Cardiac muscle cell (in vitro differentiated cells and primary cell): ENCODE measurements at regions not wholly inside any gene's neighbourhood (a gene's known extent, or its start where the extent isn't known, plus 50 kb on each side); places are given as distances from the start of the nearest gene placed in this dataset.
"Not testable (repeated sequence)": the region's sequence is repeated elsewhere in the genome, so short reads cannot be mapped to it uniquely, and the experiment has no call there.

Experiments used
- DNase-seq, 2 donors: peaks; one replicate each; pipeline versions ENCODE4 v3.0.0 to v3.0.0-alpha.2; 2010 to 2017; ENCODE audit warnings: low read depth in 1 of 2, low spot score in 1 of 2
- H3K27ac ChIP-seq: fragments of 200-600 bp; sonication (generic); 2 replicates; pipeline ENCODE4 v1.5.1; 2016
- H3K27me3 ChIP-seq: fragments of 200-600 bp; sonication (generic); 2 replicates; pipeline ENCODE4 v1.6.0; 2016; ENCODE audit warnings: control low read depth
- H3K36me3 ChIP-seq: fragments of 200-600 bp; sonication (generic); 2 replicates; pipeline ENCODE4 v1.5.1; 2016; ENCODE audit warnings: control low read depth
- H3K4me1 ChIP-seq: fragments of 200-600 bp; sonication (generic); 2 replicates; pipeline ENCODE4 v1.8.1; 2017; ENCODE audit warnings: low read depth, mild to moderate bottlenecking, mixed run types
- H3K4me3 ChIP-seq: fragments of 200-600 bp; sonication (generic); 2 replicates; pipeline ENCODE4 v1.5.1; 2016; ENCODE audit warnings: mild to moderate bottlenecking
- H3K9me3 ChIP-seq: fragments of 200-600 bp; sonication (generic); 2 replicates; pipeline ENCODE4 v1.5.1; 2017; ENCODE audit warnings: low read depth, mild to moderate bottlenecking, control low read depth

DNA sequence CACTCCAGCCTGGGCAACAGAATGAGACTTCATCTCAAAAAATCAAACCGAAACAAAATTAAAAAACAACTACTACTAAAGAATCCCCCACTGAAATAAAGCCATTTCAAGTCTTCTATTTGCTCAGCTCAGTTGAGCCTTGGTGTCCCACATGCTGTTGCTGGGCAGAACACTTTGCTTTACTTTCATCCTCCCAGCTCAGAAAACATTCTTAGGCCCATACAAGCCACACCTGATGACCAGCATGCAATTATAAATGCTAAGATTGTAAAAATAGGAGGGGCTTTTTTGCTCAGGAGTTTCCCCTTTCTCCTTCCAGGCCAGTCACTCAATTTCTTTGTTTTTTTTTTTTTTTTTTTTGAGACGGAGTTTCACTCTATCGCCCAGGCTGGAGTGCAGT lies 94.6 kb upstream of the PRSS12 start:
- not testable (repeated sequence) for DNase-seq, H3K9me3 ChIP-seq, H3K4me3 ChIP-seq, H3K4me1 ChIP-seq, H3K36me3 ChIP-seq, H3K27ac ChIP-seq, H3K27me3 ChIP-seq

DNA sequence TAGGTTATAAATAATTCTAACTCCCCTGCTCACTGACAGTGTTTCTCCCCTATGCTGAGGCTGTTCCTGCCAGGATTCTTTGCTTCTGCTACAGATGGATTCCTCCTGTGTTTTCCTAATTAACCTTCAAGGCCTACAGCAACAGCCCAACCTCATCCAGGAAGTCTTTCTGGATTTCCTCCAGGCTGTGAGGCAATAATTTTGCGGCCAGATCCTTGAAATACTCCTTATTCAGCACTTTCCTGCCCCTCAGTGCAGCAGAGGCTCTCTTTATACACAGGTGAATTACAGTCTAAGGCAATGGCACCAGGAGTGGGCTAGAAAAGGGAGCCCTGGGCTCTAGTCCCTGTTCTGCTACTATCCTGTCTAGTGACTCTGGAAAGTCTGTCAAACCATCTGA lies 102.1 kb upstream of the PRSS12 start:
- not testable (repeated sequence) for H3K27ac ChIP-seq, H3K4me1 ChIP-seq, H3K27me3 ChIP-seq, H3K4me3 ChIP-seq, H3K9me3 ChIP-seq, H3K36me3 ChIP-seq
- peak in 1 of 2 donors; percentile 9 for DNase-seq

DNA sequence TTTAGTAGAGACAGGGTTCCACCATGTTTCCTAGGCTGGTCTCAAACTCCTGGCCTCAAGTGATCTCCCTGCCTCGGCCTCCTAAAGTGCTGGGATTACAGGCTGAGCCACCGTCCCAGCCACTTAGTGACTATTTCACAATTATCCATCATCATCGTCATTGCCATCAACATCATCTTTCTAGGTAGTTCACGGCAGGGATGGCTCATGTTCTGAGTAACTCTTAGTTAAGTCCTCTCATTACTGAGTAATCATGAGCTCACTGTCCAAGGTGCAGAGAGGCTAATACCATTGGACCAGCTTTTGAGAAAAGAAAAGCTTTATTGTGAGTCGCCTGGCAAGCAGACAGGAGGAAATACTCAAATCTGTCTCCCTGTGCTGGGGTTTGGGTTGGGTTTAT lies 108.6 kb upstream of the PRSS12 start:
- not testable (repeated sequence) for H3K27ac ChIP-seq, H3K27me3 ChIP-seq, H3K4me1 ChIP-seq, H3K9me3 ChIP-seq, H3K36me3 ChIP-seq, H3K4me3 ChIP-seq, DNase-seq

DNA sequence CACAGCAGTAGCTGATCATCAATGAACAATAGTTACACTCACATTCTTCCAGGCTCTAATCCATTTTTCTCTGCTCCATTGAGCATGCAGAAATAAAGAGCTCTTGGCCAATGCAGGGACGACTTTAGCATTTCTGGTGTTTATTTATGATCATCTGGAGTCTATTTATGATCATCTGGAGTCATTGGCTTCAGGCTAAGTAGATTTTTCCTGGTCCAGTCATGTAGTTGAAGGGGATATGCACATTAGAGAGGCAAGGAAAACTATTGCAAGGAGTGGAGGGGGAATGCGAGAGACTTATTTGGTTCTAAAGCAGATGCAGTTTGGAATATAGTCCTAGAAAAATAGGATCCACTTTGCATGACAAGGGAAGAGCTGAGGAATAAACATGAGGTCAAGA lies 113.0 kb upstream of the PRSS12 start:
- not testable (repeated sequence) for H3K4me1 ChIP-seq, H3K36me3 ChIP-seq, H3K9me3 ChIP-seq, H3K27ac ChIP-seq, H3K4me3 ChIP-seq, DNase-seq, H3K27me3 ChIP-seq

DNA sequence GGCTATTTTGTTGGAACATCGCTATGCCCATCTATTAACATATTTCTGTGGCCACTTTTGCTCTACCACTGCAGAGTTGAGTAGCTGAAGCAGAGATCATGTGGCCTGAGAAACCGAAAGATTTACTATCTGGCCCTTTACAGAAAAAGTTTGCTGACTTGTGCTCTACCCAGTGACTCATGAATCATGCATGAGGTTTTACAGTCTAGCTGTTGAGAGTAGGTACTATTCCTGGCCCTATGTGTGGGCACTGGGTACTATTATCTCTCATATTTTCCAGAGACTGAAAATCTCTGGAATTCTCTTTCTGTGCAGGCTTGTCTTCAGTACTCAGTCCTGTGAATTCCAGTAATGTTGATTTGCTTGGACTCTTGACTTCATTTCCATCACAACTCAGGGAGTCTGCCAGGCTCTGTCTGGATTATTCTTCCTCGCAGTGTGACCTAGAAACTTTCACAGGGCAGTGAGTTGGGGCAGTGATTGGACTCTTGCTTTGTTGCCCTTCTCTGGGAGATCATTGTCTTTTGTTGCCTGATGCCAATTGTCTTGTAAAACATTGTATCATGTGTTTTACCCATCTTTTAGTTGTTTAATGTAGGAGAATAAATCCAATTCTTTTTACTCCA lies 121.3 kb upstream of the PRSS12 start:
- not testable (repeated sequence) for H3K36me3 ChIP-seq, H3K27ac ChIP-seq, H3K4me3 ChIP-seq, H3K27me3 ChIP-seq, H3K4me1 ChIP-seq, H3K9me3 ChIP-seq
- peak in 1 of 2 donors; percentile 1 for DNase-seq

DNA sequence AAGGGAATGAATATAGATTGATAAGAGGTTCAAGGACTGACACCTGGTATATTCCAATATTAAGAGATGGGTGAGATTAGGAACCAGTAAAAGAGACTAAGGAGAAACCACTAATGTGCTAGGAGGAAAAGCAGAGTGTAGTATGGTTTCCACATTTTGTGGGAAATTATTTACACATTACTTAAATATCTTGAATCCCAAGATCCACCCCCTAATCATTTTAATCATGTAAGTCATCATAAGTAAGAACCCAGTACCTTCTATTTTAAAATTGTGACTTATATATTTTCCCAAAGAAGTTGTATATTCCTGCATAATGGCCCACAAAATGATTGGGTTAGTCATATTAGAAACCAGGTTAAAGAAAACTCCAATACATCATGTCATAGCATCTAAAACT lies 122.0 kb upstream of the PRSS12 start:
- not testable (repeated sequence) for H3K4me1 ChIP-seq, DNase-seq, H3K4me3 ChIP-seq, H3K27ac ChIP-seq, H3K27me3 ChIP-seq, H3K9me3 ChIP-seq, H3K36me3 ChIP-seq

DNA sequence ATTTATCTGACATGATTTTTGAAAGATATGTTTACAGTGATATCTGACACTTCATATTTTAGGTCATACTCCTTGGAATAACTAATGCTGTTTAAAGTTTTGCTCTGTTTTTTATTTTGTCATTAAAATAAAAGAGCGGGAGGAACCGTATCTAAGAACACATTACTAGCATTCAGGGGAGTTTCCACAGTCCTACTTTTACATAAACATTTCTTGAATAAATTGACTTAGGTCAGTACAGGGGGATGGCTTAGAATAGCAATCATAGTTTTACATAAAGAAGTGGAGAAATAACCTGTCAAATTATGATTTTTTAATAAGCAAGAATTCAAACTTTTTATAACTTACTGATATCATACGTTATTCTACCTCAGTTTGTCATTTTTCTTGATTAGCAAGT lies 123.1 kb upstream of the PRSS12 start:
- H3K27me3 ChIP-seq, H3K27ac ChIP-seq, H3K36me3 ChIP-seq, H3K4me3 ChIP-seq, H3K9me3 ChIP-seq, H3K4me1 ChIP-seq, DNase-seq: not testable (repeated sequence)

DNA sequence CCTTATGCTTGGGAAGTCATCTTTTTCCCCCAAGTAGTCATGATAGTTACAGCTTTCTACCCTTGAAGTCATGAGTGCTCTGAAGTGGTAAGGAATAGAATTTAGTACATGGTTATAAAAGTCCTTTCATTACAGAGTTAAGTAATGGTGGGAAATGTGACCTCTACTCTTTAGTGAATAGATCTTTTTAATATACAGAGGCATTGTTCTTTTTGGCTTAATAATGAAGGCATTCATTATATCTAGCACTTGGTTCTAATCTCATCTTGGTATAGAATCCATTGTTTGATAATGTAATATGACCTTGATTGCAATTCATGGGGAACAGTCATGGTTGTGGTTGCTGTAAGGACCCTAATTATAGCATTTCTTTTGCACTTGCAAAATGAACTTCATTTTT lies 125.0 kb upstream of the PRSS12 start:
- H3K27me3 ChIP-seq, H3K9me3 ChIP-seq, H3K4me3 ChIP-seq, H3K4me1 ChIP-seq, H3K36me3 ChIP-seq, DNase-seq, H3K27ac ChIP-seq: not testable (repeated sequence)

DNA sequence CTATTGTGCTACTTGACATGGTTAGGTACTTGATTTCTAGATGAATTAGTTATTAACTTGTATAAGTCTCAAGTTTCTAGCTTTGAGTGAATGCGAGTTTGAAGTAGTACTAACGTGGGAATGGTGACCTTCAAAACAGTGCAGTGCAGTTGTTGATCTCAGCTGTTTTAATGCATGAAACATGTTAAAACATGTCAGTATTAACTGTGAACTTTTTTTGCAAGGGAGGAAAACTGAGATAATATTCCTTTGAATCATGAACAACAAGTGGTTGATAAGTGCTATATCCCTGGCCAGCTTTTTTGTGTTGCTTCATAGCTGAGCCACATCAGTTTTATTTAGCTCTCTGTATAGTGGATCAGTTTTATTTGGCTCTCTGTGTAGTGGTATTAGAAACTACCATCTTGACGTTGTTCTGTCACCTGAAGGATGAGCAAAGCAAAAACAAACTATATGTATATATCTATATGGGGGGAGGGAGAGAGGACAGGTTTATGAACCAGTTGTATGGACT lies 133.1 kb upstream of the PRSS12 start:
- H3K4me3 ChIP-seq, DNase-seq, H3K27me3 ChIP-seq, H3K27ac ChIP-seq, H3K4me1 ChIP-seq, H3K9me3 ChIP-seq, H3K36me3 ChIP-seq: not testable (repeated sequence)

DNA sequence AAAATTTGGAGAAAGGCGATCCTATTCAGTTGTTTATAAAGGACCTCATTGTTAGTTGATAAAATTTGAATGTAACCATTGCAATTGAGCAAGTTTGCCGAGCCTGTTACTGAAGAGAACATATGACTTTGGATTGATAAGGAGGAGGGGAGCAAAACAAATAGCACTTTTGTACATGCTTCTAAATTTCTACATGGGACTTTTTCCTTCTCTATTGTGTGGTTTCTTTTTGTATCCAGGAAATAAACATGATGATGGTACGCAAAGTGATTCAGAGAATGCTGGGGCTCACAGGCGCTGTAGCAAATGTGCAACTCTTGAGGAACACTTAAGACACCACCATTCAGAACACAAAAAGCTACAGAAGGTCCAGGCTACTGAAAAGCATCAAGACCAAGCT lies 140.2 kb upstream of the PRSS12 start:
- not testable (repeated sequence) for H3K27me3 ChIP-seq, H3K4me3 ChIP-seq, H3K9me3 ChIP-seq, H3K27ac ChIP-seq, H3K4me1 ChIP-seq, H3K36me3 ChIP-seq, DNase-seq

DNA sequence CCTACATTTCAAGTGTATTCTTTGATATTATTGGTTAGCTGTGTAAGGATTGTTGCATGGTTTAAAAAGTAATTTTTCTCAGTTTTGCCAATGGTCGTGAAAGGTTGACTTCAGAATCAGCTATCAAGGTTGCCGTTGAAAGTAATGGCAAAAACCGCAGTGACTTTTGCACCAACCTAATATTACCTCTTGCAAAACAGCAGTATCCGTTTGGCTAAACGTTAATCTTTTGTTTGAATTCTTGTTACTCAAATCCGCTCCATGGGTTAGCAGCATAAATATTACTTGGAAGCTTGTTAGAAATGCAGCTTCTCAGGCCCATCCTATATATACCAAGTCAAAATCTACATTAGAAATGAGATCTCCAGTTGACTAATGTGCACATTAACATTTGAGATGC lies 141.6 kb upstream of the PRSS12 start:
- H3K36me3 ChIP-seq, H3K27me3 ChIP-seq, DNase-seq, H3K4me3 ChIP-seq, H3K4me1 ChIP-seq, H3K27ac ChIP-seq, H3K9me3 ChIP-seq: not testable (repeated sequence)

DNA sequence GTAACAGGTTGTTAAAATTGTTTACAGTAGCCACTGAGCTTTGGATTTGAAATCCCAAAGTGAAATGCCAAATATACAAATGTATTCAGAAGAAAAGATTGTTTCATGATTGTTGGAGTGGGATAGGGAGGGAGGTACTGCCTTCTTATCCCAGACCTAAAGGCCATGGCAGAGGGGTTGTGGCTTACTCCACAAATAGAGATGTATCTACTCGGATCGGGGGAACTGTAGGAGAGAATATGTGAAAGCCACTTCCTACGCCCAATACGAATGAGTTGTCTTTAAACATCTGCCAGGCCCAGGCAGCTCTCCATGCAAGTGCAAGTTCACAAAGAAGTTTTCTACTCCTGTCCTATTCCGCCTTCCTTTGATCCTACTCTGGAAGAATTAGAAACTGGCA lies 150.2 kb upstream of the PRSS12 start:
- H3K4me1 ChIP-seq, DNase-seq, H3K27me3 ChIP-seq, H3K27ac ChIP-seq, H3K4me3 ChIP-seq, H3K36me3 ChIP-seq, H3K9me3 ChIP-seq: not testable (repeated sequence)

DNA sequence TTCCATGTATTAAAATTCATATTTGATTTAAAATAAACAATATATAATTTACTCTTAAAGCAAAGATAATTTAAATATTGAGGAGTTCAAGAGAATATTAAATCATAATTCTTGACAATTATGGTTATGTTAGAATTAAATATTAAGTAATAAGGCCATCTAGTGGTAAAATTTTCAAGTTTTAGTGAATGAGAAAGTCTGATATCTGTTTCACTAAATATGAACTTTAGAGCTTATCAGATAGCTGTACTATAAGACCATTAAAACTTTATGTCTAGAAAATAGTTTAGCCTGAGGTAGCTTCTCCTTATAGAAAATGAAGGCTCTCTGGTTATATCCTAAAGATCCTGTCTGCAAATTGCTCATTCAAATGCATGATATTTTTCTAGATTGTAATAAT lies 152.1 kb upstream of the PRSS12 start:
- H3K27ac ChIP-seq, H3K4me1 ChIP-seq, H3K9me3 ChIP-seq, H3K36me3 ChIP-seq, H3K4me3 ChIP-seq, H3K27me3 ChIP-seq: not testable (repeated sequence)
- peak in 1 of 2 donors; percentile 0 for DNase-seq

DNA sequence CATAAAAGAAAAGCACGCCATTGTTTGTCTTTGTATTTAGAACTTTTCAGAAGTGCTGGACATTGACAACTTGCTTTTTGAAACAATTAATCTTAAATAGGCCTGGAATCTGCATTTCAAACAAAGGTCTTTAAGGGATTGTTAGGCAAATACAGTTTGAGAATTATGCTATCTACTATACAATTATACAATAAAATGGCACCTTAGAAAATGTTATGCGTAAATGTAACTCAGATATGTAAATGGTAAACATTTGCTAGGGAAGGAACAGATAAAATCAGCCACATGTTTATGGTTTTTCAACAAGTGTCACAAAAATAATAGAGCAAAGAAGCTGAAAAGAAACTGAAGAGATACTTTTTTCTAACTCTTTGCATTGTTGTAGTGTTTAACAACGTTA lies 152.7 kb upstream of the PRSS12 start:
- H3K27me3 ChIP-seq, H3K36me3 ChIP-seq, H3K27ac ChIP-seq, H3K4me1 ChIP-seq, H3K9me3 ChIP-seq, DNase-seq, H3K4me3 ChIP-seq: not testable (repeated sequence)

DNA sequence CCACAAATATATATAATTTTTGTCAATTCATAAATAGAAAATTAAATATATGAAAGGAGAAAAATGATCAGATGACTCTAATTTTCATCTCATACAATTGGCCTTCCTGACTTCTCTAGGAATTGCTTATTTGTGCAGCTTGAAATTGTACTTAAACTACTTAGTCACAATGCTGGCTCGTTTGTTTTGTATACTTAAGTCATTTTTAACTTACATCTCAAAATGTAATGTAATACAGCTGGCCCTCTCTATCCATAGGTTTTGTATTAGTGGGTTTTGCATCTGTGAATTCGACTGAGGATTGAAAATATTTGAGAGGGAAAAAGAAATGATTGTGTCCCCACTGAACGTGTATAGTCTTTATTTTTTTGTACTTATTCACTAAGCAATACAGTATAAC lies 160.1 kb upstream of the PRSS12 start:
- not testable (repeated sequence) for H3K27ac ChIP-seq, H3K4me1 ChIP-seq, H3K36me3 ChIP-seq, DNase-seq, H3K27me3 ChIP-seq, H3K4me3 ChIP-seq, H3K9me3 ChIP-seq
